ENCODE measurements at regions not wholly inside any gene's neighbourhood (a gene's known extent, or its start where the extent isn't known, plus 50 kb on each side); places are given as distances from the start of the nearest gene placed in this dataset.

- TF ChIP-seq CTCF (IDR thresholded peaks at IDR 0.05): no peak
- TF ChIP-seq POLR2A (IDR thresholded peaks at IDR 0.05): no peak
- TF ChIP-seq EP300 (IDR thresholded peaks at IDR 0.05): no peak
These were observed 877.3 kb upstream of the LRRTM1 start for GRCh38 chr2:81181845-81182244.
